ENCODE measurements at regions not wholly inside any gene's neighbourhood (a gene's known extent, or its start where the extent isn't known, plus 50 kb on each side); places are given as distances from the start of the nearest gene placed in this dataset.

GRCh38 chr2:220174826-220175225, 547.4 kb downstream of the SLC4A3 start:
- Histone ChIP-seq H3K27ac (no peak overlapping the region), H3K27me3 (no peaks in the 10 kb centered on the region), H3K36me3 (no peaks in the 10 kb centered on the region), H3K4me1 (no peaks in the 10 kb centered on the region), H3K9me3 (no peaks in the 10 kb centered on the region), H3K4me3 (no peak overlapping the region)
- ATAC-seq (no peak), DNase-seq (no peak)
- no peak for TF ChIP-seq CTCF (IDR thresholded peaks at IDR 0.05)
- intact Hi-C loops (cut with DNase I), result no loop called here

GRCh38 chr2:220175967-220176366, 548.5 kb downstream of the SLC4A3 start:
- H3K4me1 ChIP-seq, result no peaks in the 10 kb centered on the region
- H3K4me3 ChIP-seq, result no peak overlapping the region
- H3K36me3 ChIP-seq, result no peaks in the 10 kb centered on the region
- DNase-seq, result no peak
- H3K27ac ChIP-seq, result no peak overlapping the region
- H3K9me3 ChIP-seq, result no peaks in the 10 kb centered on the region
- intact Hi-C loops (cut with DNase I), result no loop called here
- no peaks in the 10 kb centered on the region for H3K27me3 ChIP-seq
- no peak for ATAC-seq
- TF ChIP-seq CTCF (IDR thresholded peaks at IDR 0.05), result no peak

- no peak overlapping the region for H3K27ac ChIP-seq
- DNase-seq (no peak), ATAC-seq (no peak)
- no peak for TF ChIP-seq CTCF (IDR thresholded peaks at IDR 0.05)
- H3K4me3 ChIP-seq, result no peak overlapping the region
- no peaks in the 10 kb centered on the region for H3K9me3 ChIP-seq
- no peaks in the 10 kb centered on the region for H3K27me3 ChIP-seq
- intact Hi-C loops (cut with DNase I), result no loop called here
- no peaks in the 10 kb centered on the region for H3K4me1 ChIP-seq
- no peaks in the 10 kb centered on the region for H3K36me3 ChIP-seq
Measured at GRCh38 chr2:220178991-220179695, 551.7 kb downstream of the SLC4A3 start.

- H3K4me1 ChIP-seq, result no peaks in the 10 kb centered on the region
Measured at GRCh38 chr2:220181165-220181564, 553.7 kb downstream of the SLC4A3 start.

GRCh38 chr2:220182790-220183189, 555.4 kb downstream of the SLC4A3 start:
- intact Hi-C loops (cut with DNase I), result no loop called here
- TF ChIP-seq CTCF (IDR thresholded peaks at IDR 0.05), result no peak
- H3K36me3 ChIP-seq, result no peaks in the 10 kb centered on the region

More at GRCh38 chr2:220181165-220181564, 553.7 kb downstream of the SLC4A3 start:
- Histone ChIP-seq H3K36me3 (no peaks in the 10 kb centered on the region), H3K27ac (no peak overlapping the region), H3K9me3 (no peaks in the 10 kb centered on the region), H3K27me3 (no peaks in the 10 kb centered on the region), H3K4me3 (no peak overlapping the region)
- ATAC-seq (no peak), DNase-seq (no peak)
- TF ChIP-seq CTCF (IDR thresholded peaks at IDR 0.05), result no peak
- intact Hi-C loops (cut with DNase I), result no loop called here

More at GRCh38 chr2:220182790-220183189, 555.4 kb downstream of the SLC4A3 start:
- Histone ChIP-seq H3K4me3 (no peak overlapping the region), H3K4me1 (no peaks in the 10 kb centered on the region), H3K27ac (no peak overlapping the region), H3K9me3 (no peaks in the 10 kb centered on the region), H3K27me3 (no peaks in the 10 kb centered on the region)
- ATAC-seq (no peak), DNase-seq (no peak)
